NCI-H1436 treated with DMSO at 0.1 percent for 48 hours (cell line): ENCODE measurements at regions not wholly inside any gene's neighbourhood (a gene's known extent, or its start where the extent isn't known, plus 50 kb on each side); places are given as distances from the start of the nearest gene placed in this dataset.
A peak's percentile ranks its signal among the peaks of the same experiment; 100 is the strongest.
"Not testable (repeated sequence)": the region's sequence is repeated elsewhere in the genome, so short reads cannot be mapped to it uniquely, and the experiment has no call there.

Experiments
- DNase-seq: peaks from one replicate; lab custom pipeline; 2025; lab: John Stamatoyannopoulos, UW

DNA sequence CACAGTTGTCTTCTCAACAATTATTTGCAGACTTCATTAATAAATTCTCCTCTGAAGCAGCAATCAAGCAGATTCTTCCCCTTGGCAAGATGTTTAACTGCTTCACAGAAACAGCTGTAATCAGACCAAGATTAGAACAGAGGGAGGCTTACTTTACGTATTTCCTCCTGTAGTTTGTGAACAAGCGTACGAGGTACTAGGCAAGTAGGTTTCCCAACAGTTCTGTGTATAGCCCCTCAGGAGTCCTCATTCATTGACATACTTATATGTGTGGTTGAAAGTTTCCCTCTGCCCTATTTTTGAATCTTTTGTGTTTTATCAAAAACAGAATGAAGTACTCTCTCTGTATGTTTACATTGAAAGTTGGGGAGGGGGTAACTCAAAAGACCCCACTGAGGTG lies 128.0 kb downstream of the SPATA31D1 start:
- DNase-seq, result no peak

GRCh38 chr9:82117026-82117811 lies 128.6 kb downstream of the SPATA31D1 start:
- no peak for DNase-seq

GRCh38 chr9:82122731-82123130 lies 134.2 kb downstream of the SPATA31D1 start:
- no peak for DNase-seq

DNA sequence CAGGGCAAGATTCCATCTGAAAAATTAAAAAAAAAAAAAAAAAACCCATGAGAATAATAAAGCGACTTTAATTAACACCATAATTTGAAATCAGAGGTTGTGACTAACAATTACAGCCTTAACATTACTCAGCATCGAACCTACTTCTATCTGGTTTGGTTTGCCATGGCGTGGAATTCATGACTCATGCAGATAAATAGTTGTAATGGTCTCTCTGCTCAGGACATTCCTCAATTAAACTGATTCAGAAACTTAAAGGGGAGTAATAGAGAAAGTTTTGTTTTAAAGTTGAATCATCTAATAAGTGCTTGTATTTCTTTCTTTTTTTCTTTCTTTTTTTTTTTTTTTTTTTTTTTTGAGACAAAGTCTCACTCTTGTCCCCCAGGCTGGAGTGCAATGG lies 135.5 kb downstream of the SPATA31D1 start:
- no peak for DNase-seq

DNA sequence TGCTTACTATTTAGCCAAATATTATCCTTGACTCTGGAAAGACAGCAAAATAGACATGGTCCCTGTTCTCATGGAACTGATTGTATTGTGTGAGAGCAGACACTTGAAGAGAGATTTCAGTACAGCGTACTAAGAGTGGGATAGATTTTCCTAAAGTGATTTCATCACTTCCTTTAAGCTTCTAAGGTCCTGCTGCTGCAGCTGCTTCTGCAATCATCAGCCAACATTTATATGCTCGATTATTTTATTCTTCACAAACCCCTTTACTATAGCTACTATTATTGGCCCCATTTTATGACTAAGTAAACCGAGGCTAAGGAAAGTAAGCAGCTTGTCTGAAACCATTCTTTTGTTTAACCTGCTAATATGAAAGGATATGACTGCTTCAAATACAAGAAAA lies 137.7 kb downstream of the SPATA31D1 start:
- DNase-seq, result no peak

DNA sequence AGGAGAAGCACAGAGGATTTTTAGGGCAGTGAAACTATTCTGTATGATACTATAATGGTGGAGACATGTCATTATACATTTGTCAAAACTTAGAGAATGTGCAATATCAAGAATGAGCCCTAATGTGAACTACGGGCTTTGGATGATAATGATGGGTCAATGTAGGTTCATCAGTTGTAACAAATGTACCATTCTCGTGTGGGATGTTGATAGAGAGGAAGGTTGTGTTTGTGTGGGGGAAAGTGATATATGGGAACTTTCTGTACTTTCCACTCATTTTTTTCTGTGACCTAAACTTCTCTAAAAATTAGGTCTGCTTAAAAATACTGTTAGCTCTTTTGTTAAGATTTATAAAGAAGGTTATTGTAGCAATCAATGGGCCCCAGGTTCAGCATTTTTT lies 138.9 kb downstream of the SPATA31D1 start:
- no peak for DNase-seq

GRCh38 chr9:82128011-82128696 lies 139.6 kb downstream of the SPATA31D1 start:
- DNase-seq, result peak; percentile 81

DNA sequence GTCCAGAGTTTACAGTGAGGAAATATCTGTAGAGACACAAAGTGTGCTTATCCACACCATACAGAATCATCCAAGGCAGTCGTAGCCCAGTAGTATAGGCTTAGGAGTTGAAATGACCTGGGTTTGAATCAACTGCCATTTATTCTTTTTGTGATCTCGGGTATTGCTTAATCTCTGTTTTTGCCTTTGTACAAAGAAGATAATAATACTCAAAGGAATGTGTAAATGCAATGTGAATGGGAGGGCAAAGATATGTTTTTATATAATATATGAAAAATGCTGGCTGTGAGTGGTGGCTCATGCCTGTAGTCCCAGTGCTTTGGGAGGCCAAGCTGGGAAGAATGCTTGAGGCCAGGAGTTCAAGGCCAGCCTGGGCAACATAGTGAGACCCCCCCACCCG lies 141.1 kb downstream of the SPATA31D1 start:
- DNase-seq, result no peak

DNA sequence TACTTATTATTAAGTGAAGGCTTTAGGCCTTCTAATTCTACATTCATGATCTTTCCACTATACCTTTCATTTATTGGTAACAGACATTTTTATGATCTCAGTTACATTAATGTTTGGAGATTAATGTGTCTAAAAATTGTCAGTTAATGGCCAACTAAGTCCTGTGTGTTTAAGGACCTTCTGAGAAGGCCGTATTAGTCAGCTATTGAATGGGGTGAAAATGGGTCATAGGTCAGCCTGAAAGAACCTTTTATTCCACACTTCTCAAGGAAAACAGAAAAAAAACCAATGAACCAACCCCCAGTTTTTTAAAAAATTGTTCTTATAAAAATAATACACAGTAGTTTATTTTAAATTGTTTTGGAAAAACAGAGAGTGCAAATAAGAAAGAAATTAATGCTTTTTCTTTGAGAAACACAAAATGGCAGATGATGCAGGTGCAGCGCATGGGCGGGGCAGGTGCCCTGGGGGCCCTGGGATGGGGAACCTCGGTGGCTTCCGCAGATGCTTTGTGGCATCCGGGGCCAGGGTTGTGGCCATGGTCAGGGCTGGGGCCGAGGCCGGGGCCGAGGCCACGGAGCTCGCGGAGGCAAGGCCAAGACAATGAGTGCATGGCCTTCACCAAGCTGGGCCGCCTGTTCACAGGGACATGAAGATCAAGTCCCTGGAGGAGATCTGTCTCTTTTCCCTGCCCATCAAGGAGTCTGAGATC lies 141.9 kb downstream of the SPATA31D1 start:
- no peak for DNase-seq

DNA sequence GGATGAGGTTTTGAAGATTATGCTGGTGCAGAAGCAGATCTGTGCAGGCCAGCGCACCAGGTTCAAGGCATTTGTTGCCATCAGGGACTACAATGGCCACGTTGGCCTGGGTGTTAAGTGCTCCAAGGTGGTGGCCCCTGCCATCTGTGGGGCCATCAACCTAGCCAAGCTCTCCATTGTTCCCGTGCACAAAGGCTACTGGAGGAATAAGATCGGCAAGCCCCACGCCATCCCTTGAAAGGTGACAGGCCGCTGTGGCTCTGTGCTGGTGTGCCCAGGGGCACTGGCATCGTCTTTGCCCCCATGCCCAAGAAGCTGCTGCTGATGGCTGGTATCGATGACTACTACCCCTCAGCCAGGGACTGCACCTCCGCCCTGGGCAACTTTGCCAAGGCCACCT lies 142.5 kb downstream of the SPATA31D1 start:
- DNase-seq, result no peak

DNA sequence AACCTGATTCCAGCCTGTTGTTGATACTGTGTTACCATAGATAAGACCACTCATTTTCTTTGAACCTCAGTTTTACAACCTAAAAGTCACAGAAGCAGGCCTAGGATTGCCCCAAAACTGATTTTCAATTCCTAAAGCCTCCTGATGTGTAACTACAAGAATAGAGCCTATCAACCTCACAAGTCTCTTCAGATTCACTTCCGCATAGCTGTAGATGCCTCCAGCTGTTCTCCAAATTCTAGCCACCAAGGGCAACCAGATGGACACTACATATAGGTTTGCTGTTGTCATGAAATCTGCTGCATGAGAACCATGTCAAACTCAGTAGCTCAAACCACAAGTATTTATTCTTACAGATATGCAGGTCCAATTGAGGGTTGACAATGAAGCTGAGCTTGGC lies 143.5 kb downstream of the SPATA31D1 start:
- no peak for DNase-seq

GRCh38 chr9:82134010-82134409 lies 145.4 kb downstream of the SPATA31D1 start:
- no peak for DNase-seq

GRCh38 chr9:82135106-82135505 lies 146.5 kb downstream of the SPATA31D1 start:
- DNase-seq, result no peak

- not testable (repeated sequence) for DNase-seq
These were observed 149.5 kb downstream of the SPATA31D1 start for GRCh38 chr9:82138081-82138480.

DNA sequence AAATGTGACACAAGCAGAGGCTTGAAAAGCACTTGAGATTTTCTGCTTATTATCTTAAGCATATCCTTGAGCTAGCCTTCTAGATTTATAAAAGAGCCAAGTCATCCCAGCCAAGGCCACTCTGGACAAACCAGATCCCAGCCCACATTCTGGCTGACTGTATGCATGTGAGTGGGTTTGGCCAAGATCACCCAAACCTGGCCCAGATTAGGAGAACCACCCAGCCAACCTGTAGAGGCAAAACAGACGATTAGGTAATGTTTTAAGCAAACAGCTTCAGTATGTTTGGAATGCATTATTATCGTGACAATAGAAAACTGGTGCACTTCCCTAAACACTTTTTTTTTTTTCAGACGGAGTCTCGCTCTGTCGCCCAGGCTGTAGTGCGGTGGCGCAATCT lies 151.9 kb downstream of the SPATA31D1 start:
- no peak for DNase-seq

DNA sequence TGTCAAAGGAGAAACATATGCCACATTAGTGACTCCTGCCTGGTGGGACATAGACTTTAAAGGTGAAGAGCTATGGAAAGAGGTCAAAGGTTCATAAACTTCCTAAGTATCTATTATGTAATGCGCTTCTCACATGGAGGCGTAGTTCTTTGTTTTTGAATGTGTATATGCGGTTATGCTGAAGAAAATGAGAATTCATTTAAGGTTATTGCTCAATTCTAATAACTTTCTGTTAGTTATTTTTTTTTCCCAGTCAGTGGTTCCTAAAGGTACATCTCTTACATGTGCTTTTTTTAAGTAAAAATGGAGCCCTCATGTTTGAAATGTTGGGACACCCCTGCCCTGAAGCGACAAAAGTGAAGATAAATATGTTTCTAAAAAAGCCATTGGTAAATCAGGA lies 156.2 kb downstream of the SPATA31D1 start:
- DNase-seq, result no peak

- no peak for DNase-seq
These were observed 158.1 kb downstream of the SPATA31D1 start for GRCh38 chr9:82146677-82147076.

DNA sequence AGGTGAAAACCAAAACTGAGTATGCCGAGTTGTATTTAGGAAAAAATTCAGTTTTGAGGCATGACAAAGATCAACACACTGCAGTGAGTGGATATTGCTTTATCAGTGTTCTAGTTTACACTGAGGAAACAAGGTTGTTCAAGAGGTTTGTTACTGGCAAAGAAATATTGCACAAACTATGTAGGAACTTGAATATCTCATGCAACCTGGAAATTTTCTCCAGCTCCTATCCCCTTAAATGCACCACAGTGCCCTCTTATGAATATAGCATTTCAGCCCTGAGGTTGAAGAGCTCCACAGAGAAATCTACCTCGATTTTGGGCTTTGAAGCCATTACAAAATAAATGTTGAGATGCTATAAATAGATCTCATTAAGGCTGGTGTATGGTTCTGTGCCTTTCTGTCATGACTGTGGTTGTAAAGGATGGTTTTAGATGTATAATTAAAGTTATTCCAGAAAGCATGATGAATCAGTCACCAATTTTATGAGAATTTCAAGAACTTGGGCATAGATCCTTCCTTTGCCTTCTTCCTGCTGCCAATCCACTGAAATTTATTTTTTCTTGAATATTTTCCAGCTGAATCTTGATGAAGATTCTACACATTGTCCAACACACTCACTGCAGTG lies 159.3 kb downstream of the SPATA31D1 start:
- no peak for DNase-seq

DNA sequence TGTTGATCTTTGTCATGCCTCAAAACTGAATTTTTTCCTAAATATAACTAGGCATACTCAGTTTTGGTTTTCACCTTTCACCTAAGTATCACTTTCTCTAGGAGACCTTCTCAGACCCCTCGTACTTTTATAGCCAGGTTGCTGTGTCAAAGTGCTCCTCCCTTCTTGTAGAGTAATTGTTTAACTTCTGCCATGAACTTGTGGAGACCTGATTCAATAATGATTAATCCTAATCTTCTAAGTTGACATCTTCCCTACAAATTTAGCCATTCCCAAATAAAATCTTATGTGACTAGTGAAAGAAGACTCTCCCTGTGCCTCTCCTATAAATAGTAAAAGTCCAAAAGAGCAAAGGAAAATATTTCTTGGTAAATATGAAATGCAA lies 159.8 kb downstream of the SPATA31D1 start:
- no peak for DNase-seq

GRCh38 chr9:82148901-82149461 lies 160.4 kb downstream of the SPATA31D1 start:
- peak; percentile 68 for DNase-seq

DNA sequence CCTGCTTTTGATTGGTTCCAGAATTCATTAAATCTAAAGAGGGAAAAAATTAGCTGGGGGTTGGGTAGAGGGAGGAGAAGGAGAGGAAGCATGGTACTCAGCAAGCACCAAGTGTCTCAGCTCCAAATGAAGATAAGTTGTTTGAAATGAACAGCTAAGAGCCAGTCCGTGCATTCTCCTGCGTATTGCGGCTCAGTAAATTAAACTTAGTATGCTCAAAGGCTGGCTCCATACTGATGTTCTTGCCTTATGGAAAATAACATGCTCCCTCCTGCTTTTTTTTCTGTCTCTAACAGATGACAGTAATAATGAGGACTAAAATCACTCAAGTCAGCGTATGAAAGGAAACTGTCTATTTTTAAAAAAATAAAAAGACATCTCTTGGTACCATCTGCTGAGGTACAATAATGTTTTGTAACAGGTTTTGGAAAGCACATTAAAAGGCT lies 161.0 kb downstream of the SPATA31D1 start:
- DNase-seq, result no peak

GRCh38 chr9:82152181-82152580 lies 163.6 kb downstream of the SPATA31D1 start:
- no peak for DNase-seq
